ENCODE measurements at regions not wholly inside any gene's neighbourhood (a gene's known extent, or its start where the extent isn't known, plus 50 kb on each side); places are given as distances from the start of the nearest gene placed in this dataset.

- H3K4me1 Mint-ChIP-seq: no peaks in the 10 kb centered on the region
- no peaks in the 10 kb centered on the region for H3K36me3 Mint-ChIP-seq (ENCODE audit: low read depth)
- H3K27ac Mint-ChIP-seq: no peak overlapping the region
- H3K9me3 ChIP-seq (ENCODE audit: control insufficient read depth, low read length, poor library complexity, severe bottlenecking): no peaks in the 10 kb centered on the region
- no peak for DNase-seq
- H3K27me3 Mint-ChIP-seq: no peaks in the 10 kb centered on the region
- no peak overlapping the region for H3K4me3 Mint-ChIP-seq
- ATAC-seq: no peak
Measured at GRCh38 chr6:67287566-67287965, 1347.5 kb upstream of the ADGRB3 start.

- Mint-ChIP-seq H3K27ac (no peak overlapping the region), H3K4me3 (no peak overlapping the region)
Measured at GRCh38 chr6:67285770-67286495, 1349.1 kb upstream of the ADGRB3 start.

GRCh38 chr6:67277312-67277711 lies 1357.8 kb upstream of the ADGRB3 start:
- H3K4me3 Mint-ChIP-seq: no peak overlapping the region
- no peaks in the 10 kb centered on the region for H3K4me1 Mint-ChIP-seq
- ATAC-seq (no peak), DNase-seq (no peak)
- no peaks in the 10 kb centered on the region for H3K9me3 ChIP-seq (ENCODE audit: control insufficient read depth, low read length, poor library complexity, severe bottlenecking)
- no peak overlapping the region for H3K27ac Mint-ChIP-seq
- H3K36me3 Mint-ChIP-seq (ENCODE audit: low read depth): no peaks in the 10 kb centered on the region
- no peaks in the 10 kb centered on the region for H3K27me3 Mint-ChIP-seq

More at GRCh38 chr6:67285770-67286495, 1349.1 kb upstream of the ADGRB3 start:
- Mint-ChIP-seq H3K27me3 (no peaks in the 10 kb centered on the region), H3K36me3 (ENCODE audit: low read depth) (no peaks in the 10 kb centered on the region), H3K4me1 (no peaks in the 10 kb centered on the region)
- ATAC-seq (no peak), DNase-seq (no peak)
- no peaks in the 10 kb centered on the region for H3K9me3 ChIP-seq (ENCODE audit: control insufficient read depth, low read length, poor library complexity, severe bottlenecking)

- Mint-ChIP-seq H3K36me3 (ENCODE audit: low read depth) (no peaks in the 10 kb centered on the region), H3K27me3 (no peaks in the 10 kb centered on the region), H3K4me3 (no peak overlapping the region), H3K4me1 (no peaks in the 10 kb centered on the region), H3K27ac (no peak overlapping the region)
- ATAC-seq (no peak), DNase-seq (no peak)
- no peaks in the 10 kb centered on the region for H3K9me3 ChIP-seq (ENCODE audit: control insufficient read depth, low read length, poor library complexity, severe bottlenecking)
Measured at GRCh38 chr6:67265996-67266921, 1368.8 kb upstream of the ADGRB3 start.

- H3K4me3 Mint-ChIP-seq: no peak overlapping the region
- ATAC-seq (no peak), DNase-seq (no peak)
- no peaks in the 10 kb centered on the region for H3K4me1 Mint-ChIP-seq
- no peak overlapping the region for H3K27ac Mint-ChIP-seq
- H3K9me3 ChIP-seq (ENCODE audit: control insufficient read depth, low read length, poor library complexity, severe bottlenecking): no peaks in the 10 kb centered on the region
- H3K36me3 Mint-ChIP-seq (ENCODE audit: low read depth): no peaks in the 10 kb centered on the region
- H3K27me3 Mint-ChIP-seq: no peaks in the 10 kb centered on the region
Measured at GRCh38 chr6:67252663-67253062, 1382.4 kb upstream of the ADGRB3 start.

GRCh38 chr6:67248077-67248476 lies 1387.0 kb upstream of the ADGRB3 start:
- H3K36me3 Mint-ChIP-seq (ENCODE audit: low read depth): no peaks in the 10 kb centered on the region
- ATAC-seq: no peak
- H3K9me3 ChIP-seq (ENCODE audit: control insufficient read depth, low read length, poor library complexity, severe bottlenecking): no peaks in the 10 kb centered on the region
- H3K4me1 Mint-ChIP-seq: no peaks in the 10 kb centered on the region
- H3K27me3 Mint-ChIP-seq: no peaks in the 10 kb centered on the region
- no peak for DNase-seq
- H3K4me3 Mint-ChIP-seq: no peak overlapping the region
- H3K27ac Mint-ChIP-seq: no peak overlapping the region

GRCh38 chr6:67244037-67244436 lies 1391.0 kb upstream of the ADGRB3 start:
- Mint-ChIP-seq H3K4me3 (no peak overlapping the region), H3K27me3 (no peaks in the 10 kb centered on the region), H3K36me3 (ENCODE audit: low read depth) (no peaks in the 10 kb centered on the region), H3K27ac (no peak overlapping the region), H3K4me1 (no peaks in the 10 kb centered on the region)
- DNase-seq: no peak
- ATAC-seq: no peak
- H3K9me3 ChIP-seq (ENCODE audit: control insufficient read depth, low read length, poor library complexity, severe bottlenecking): no peaks in the 10 kb centered on the region

- H3K4me3 Mint-ChIP-seq: no peak overlapping the region
- DNase-seq (no peak), ATAC-seq (no peak)
- H3K9me3 ChIP-seq (ENCODE audit: control insufficient read depth, low read length, poor library complexity, severe bottlenecking): no peaks in the 10 kb centered on the region
- H3K4me1 Mint-ChIP-seq: no peaks in the 10 kb centered on the region
- no peaks in the 10 kb centered on the region for H3K36me3 Mint-ChIP-seq (ENCODE audit: low read depth)
- H3K27me3 Mint-ChIP-seq: no peaks in the 10 kb centered on the region
- no peak overlapping the region for H3K27ac Mint-ChIP-seq
Measured at GRCh38 chr6:67237277-67237676, 1397.8 kb upstream of the ADGRB3 start.

GRCh38 chr6:67231092-67231491 lies 1404.0 kb upstream of the ADGRB3 start:
- no peak for DNase-seq
- Mint-ChIP-seq H3K4me3 (no peak overlapping the region), H3K27me3 (no peaks in the 10 kb centered on the region), H3K27ac (no peak overlapping the region), H3K4me1 (no peaks in the 10 kb centered on the region), H3K36me3 (ENCODE audit: low read depth) (no peaks in the 10 kb centered on the region)
- no peaks in the 10 kb centered on the region for H3K9me3 ChIP-seq (ENCODE audit: control insufficient read depth, low read length, poor library complexity, severe bottlenecking)
- no peak for ATAC-seq

GRCh38 chr6:67224989-67225388 lies 1410.1 kb upstream of the ADGRB3 start:
- ATAC-seq: no peak
- H3K27me3 Mint-ChIP-seq: no peaks in the 10 kb centered on the region

GRCh38 chr6:67221226-67221625 lies 1413.9 kb upstream of the ADGRB3 start:
- H3K36me3 Mint-ChIP-seq (ENCODE audit: low read depth): no peaks in the 10 kb centered on the region
- no peak for ATAC-seq
- no peak overlapping the region for H3K4me3 Mint-ChIP-seq
- H3K27me3 Mint-ChIP-seq: no peaks in the 10 kb centered on the region
- DNase-seq: no peak
- H3K27ac Mint-ChIP-seq: no peak overlapping the region
- H3K4me1 Mint-ChIP-seq: no peaks in the 10 kb centered on the region
- H3K9me3 ChIP-seq (ENCODE audit: control insufficient read depth, low read length, poor library complexity, severe bottlenecking): no peaks in the 10 kb centered on the region

More at GRCh38 chr6:67224989-67225388, 1410.1 kb upstream of the ADGRB3 start:
- Mint-ChIP-seq H3K27ac (no peak overlapping the region), H3K4me1 (no peaks in the 10 kb centered on the region), H3K4me3 (no peak overlapping the region), H3K36me3 (ENCODE audit: low read depth) (no peaks in the 10 kb centered on the region)
- H3K9me3 ChIP-seq (ENCODE audit: control insufficient read depth, low read length, poor library complexity, severe bottlenecking): no peaks in the 10 kb centered on the region
- no peak for DNase-seq

GRCh38 chr6:67219346-67219745 lies 1415.7 kb upstream of the ADGRB3 start:
- no peak for ATAC-seq
- H3K4me1 Mint-ChIP-seq: no peaks in the 10 kb centered on the region
- no peak overlapping the region for H3K4me3 Mint-ChIP-seq
- H3K9me3 ChIP-seq (ENCODE audit: control insufficient read depth, low read length, poor library complexity, severe bottlenecking): no peaks in the 10 kb centered on the region
- no peak overlapping the region for H3K27ac Mint-ChIP-seq
- no peaks in the 10 kb centered on the region for H3K36me3 Mint-ChIP-seq (ENCODE audit: low read depth)
- DNase-seq: no peak
- no peaks in the 10 kb centered on the region for H3K27me3 Mint-ChIP-seq

GRCh38 chr6:67212584-67212983 lies 1422.5 kb upstream of the ADGRB3 start:
- DNase-seq: no peak
- no peak overlapping the region for H3K27ac Mint-ChIP-seq
- H3K36me3 Mint-ChIP-seq (ENCODE audit: low read depth): no peaks in the 10 kb centered on the region
- H3K27me3 Mint-ChIP-seq: no peaks in the 10 kb centered on the region
- H3K9me3 ChIP-seq (ENCODE audit: control insufficient read depth, low read length, poor library complexity, severe bottlenecking): no peaks in the 10 kb centered on the region
- H3K4me1 Mint-ChIP-seq: no peaks in the 10 kb centered on the region
- no peak overlapping the region for H3K4me3 Mint-ChIP-seq
- ATAC-seq: no peak

Measured in T-helper 17 cell (primary cell).